ENCODE measurements at regions not wholly inside any gene's neighbourhood (a gene's known extent, or its start where the extent isn't known, plus 50 kb on each side); places are given as distances from the start of the nearest gene placed in this dataset.

GRCh38 chr7:54860843-54861242, 101.8 kb upstream of the SEC61G start:
- TF ChIP-seq POLR2A (IDR thresholded peaks at IDR 0.05; ENCODE audit: low read length) (no peak), GATA1 (IDR thresholded peaks at IDR 0.05; ENCODE audit: low read depth, low read length) (no peak)
